Hindlimb muscle (tissue), 1 donor: ENCODE measurements at regions not wholly inside any gene's neighbourhood (a gene's known extent, or its start where the extent isn't known, plus 50 kb on each side); places are given as distances from the start of the nearest gene placed in this dataset.

Experiments used
- DNase-seq: peaks from one replicate; pipeline ENCODE4 v3.0.0-alpha.2; 2013

- DNase-seq, result no peak
Measured at GRCh38 chr11:95577716-95578460, 211.7 kb downstream of the FAM76B start.

GRCh38 chr11:95576146-95576845 is 213.3 kb downstream of the FAM76B start:
- DNase-seq, result no peak

GRCh38 chr11:95575517-95575916 is 214.1 kb downstream of the FAM76B start:
- no peak for DNase-seq

GRCh38 chr11:95571718-95572260 is 217.8 kb downstream of the FAM76B start:
- no peak for DNase-seq

- DNase-seq, result no peak
Measured at GRCh38 chr11:95570845-95571244, 218.7 kb downstream of the FAM76B start.

GRCh38 chr11:95569207-95569606 is 220.4 kb downstream of the FAM76B start:
- DNase-seq, result no peak

- DNase-seq, result no peak
Measured at GRCh38 chr11:95568281-95568680, 221.3 kb downstream of the FAM76B start.

- no peak for DNase-seq
Measured at GRCh38 chr11:95567685-95568084, 221.9 kb downstream of the FAM76B start.

- no peak for DNase-seq
Measured at GRCh38 chr11:95566211-95566610, 223.4 kb downstream of the FAM76B start.

GRCh38 chr11:95565724-95566141 is 223.8 kb downstream of the FAM76B start:
- DNase-seq, result no peak

GRCh38 chr11:95563859-95564258 is 225.7 kb downstream of the FAM76B start:
- DNase-seq, result no peak

- no peak for DNase-seq
Measured at GRCh38 chr11:95563173-95563572, 226.4 kb downstream of the FAM76B start.

- no peak for DNase-seq
Measured at GRCh38 chr11:95562196-95562921, 227.2 kb downstream of the FAM76B start.

- DNase-seq, result no peak
Measured at GRCh38 chr11:95559899-95560298, 229.7 kb downstream of the FAM76B start.

GRCh38 chr11:95557376-95557775 is 232.2 kb downstream of the FAM76B start:
- no peak for DNase-seq

GRCh38 chr11:95556342-95557163 is 233.0 kb downstream of the FAM76B start:
- DNase-seq, result peak; percentile 55

- DNase-seq, result no peak
Measured at GRCh38 chr11:95556011-95556341, 233.6 kb downstream of the FAM76B start.

GRCh38 chr11:95554911-95555310 is 234.7 kb downstream of the FAM76B start:
- DNase-seq, result no peak

GRCh38 chr11:95549301-95549700 is 240.3 kb downstream of the FAM76B start:
- no peak for DNase-seq

- DNase-seq, result no peak
Measured at GRCh38 chr11:95548416-95548815, 241.2 kb downstream of the FAM76B start.

GRCh38 chr11:95547976-95548375 is 241.6 kb downstream of the FAM76B start:
- DNase-seq, result no peak

GRCh38 chr11:95547186-95547585 is 242.4 kb downstream of the FAM76B start:
- no peak for DNase-seq
